ENCODE measurements at regions not wholly inside any gene's neighbourhood (a gene's known extent, or its start where the extent isn't known, plus 50 kb on each side); places are given as distances from the start of the nearest gene placed in this dataset.

DNA sequence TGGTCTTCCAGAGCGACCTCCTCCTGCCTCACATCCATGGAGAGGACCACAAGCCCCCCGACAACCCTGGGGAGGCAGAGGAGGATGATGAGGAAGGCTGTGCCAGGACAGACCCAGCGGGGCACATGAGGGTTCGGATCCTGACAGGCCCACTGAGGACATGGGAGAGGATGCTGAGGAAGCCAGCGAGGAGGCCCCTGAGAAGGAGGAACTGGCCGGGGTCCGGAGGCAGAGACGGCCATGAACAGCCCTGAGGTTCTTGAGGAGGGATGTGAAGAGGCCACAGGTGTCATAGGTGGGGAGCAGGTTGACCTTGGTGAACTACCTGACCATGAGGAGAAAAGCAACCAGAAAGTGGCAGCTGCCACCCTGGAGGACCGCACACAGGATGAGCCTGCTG lies 54.9 kb upstream of the WNT7A start (continued):
- TF ChIP-seq, protein P1, sequence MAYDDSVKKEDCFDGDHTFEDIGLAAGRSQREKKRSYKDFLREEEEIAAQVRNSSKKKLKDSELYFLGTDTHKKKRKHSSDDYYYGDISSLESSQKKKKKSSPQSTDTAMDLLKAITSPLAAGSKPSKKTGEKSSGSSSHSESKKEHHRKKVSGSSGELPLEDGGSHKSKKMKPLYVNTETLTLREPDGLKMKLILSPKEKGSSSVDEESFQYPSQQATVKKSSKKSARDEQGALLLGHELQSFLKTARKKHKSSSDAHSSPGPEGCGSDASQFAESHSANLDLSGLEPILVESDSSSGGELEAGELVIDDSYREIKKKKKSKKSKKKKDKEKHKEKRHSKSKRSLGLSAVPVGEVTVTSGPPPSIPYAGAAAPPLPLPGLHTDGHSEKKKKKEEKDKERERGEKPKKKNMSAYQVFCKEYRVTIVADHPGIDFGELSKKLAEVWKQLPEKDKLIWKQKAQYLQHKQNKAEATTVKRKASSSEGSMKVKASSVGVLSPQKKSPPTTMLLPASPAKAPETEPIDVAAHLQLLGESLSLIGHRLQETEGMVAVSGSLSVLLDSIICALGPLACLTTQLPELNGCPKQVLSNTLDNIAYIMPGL (CRISPR knock-in tag; IDR thresholded peaks at IDR 0.05), result no peak
- TF ChIP-seq ZNF532 (CRISPR knock-in tag; IDR thresholded peaks at IDR 0.05; ENCODE audit: borderline replicate concordance) (no peak), TCF7 (CRISPR knock-in tag; IDR thresholded peaks at IDR 0.05; ENCODE audit: low read depth) (no peak), ZNF263 (CRISPR knock-in tag; IDR thresholded peaks at IDR 0.05; ENCODE audit: low read depth) (no peak)

- DNase-seq (ENCODE audit: low spot score) (no peak), ATAC-seq (no peak)
- no peaks in the 10 kb centered on the region for H3K4me1 Mint-ChIP-seq
- no peak overlapping the region for H3K27ac Mint-ChIP-seq
- H3K9me3 Mint-ChIP-seq, result peaks cover 29% of the 10 kb centered on the region
- H3K36me3 Mint-ChIP-seq, result no peaks in the 10 kb centered on the region
- ChIA-PET CTCF (no interaction called here), POLR2A (no interaction called here)
- no peak overlapping the region for H3K4me3 Mint-ChIP-seq
- peaks cover 25% of the 10 kb centered on the region for H3K27me3 Mint-ChIP-seq (ENCODE audit: low read depth)
- TF ChIP-seq SMAD3 (CRISPR knock-in tag; IDR thresholded peaks at IDR 0.05; ENCODE audit: borderline replicate concordance) (no peak), FOXJ3 (CRISPR knock-in tag; IDR thresholded peaks at IDR 0.05; ENCODE audit: borderline replicate concordance) (no peak), JAZF1 (CRISPR knock-in tag; IDR thresholded peaks at IDR 0.05) (no peak), SMAD4 (CRISPR knock-in tag; IDR thresholded peaks at IDR 0.05) (no peak), CREB1 (CRISPR knock-in tag; IDR thresholded peaks at IDR 0.05) (no peak), NFATC4 (CRISPR knock-in tag; IDR thresholded peaks at IDR 0.05) (no peak), AFF4 (CRISPR knock-in tag; IDR thresholded peaks at IDR 0.05; ENCODE audit: borderline replicate concordance) (no peak)
Observed at GRCh38 chr3:13934315-13934714, 54.4 kb upstream of the WNT7A start.

- TF ChIP-seq SOX15 (CRISPR knock-in tag; IDR thresholded peaks at IDR 0.05), result no peak
- TF ChIP-seq NR3C1 (CRISPR knock-in tag; conservative IDR thresholded peaks at IDR 0.05; ENCODE audit: low read depth), result no peak
- H3K9me3 Mint-ChIP-seq, result peaks cover 43% of the 10 kb centered on the region
- ATAC-seq (no peak), DNase-seq (ENCODE audit: low spot score) (no peak)
- no peaks in the 10 kb centered on the region for H3K4me1 Mint-ChIP-seq
- H3K27ac Mint-ChIP-seq, result no peak overlapping the region
- H3K27me3 Mint-ChIP-seq (ENCODE audit: low read depth), result peaks cover 28% of the 10 kb centered on the region
- H3K36me3 Mint-ChIP-seq, result no peaks in the 10 kb centered on the region
- ChIA-PET POLR2A (no interaction called here), CTCF (no interaction called here)
- no peak overlapping the region for H3K4me3 Mint-ChIP-seq
Observed at GRCh38 chr3:13932578-13933295, 52.9 kb upstream of the WNT7A start.

Data from WTC11 (cell line).